GM12891 (cell line): ENCODE measurements at regions not wholly inside any gene's neighbourhood (a gene's known extent, or its start where the extent isn't known, plus 50 kb on each side); places are given as distances from the start of the nearest gene placed in this dataset.

Experiments used
- PAX5 ChIP-seq: IDR thresholded peaks from 2 replicates; pipeline ENCODE4 v1.6.1; 2011; ENCODE audit warnings: low read length, moderate library complexity, mild to moderate bottlenecking; ENCODE audit not compliant: insufficient read depth, severe bottlenecking
- POLR2A ChIP-seq: IDR thresholded peaks from 2 replicates; pipeline ENCODE4 v1.6.1; 2011; ENCODE audit warnings: low read depth, low read length, control low read depth
- POLR2AphosphoS5 ChIP-seq: IDR thresholded peaks from 2 replicates; pipeline ENCODE4 v1.6.1; 2011; ENCODE audit warnings: low read depth, low read length, control low read depth
- POU2F2 ChIP-seq: IDR thresholded peaks from 2 replicates; pipeline ENCODE4 v1.6.1; 2011; ENCODE audit warnings: low read depth, mild to moderate bottlenecking, control low read depth, low read length, moderate library complexity
- SPI1 ChIP-seq: IDR thresholded peaks from 2 replicates; pipeline ENCODE4 v1.6.1; 2011; ENCODE audit warnings: low read depth, low read length, control low read depth
- TAF1 ChIP-seq: IDR thresholded peaks from 2 replicates; pipeline ENCODE4 v1.6.1; 2011; ENCODE audit warnings: low read depth, low read length, control low read depth

GRCh38 chr4:124070688-124071484 lies 641.6 kb downstream of the ANKRD50 start:
- TF ChIP-seq TAF1: no peak
- TF ChIP-seq POLR2A: no peak
- no peak for TF ChIP-seq POLR2AphosphoS5
- TF ChIP-seq SPI1: no peak
- TF ChIP-seq POU2F2: no peak
- TF ChIP-seq PAX5: no peak
